CD1c-positive myeloid dendritic cell (primary cell): ENCODE measurements at regions not wholly inside any gene's neighbourhood (a gene's known extent, or its start where the extent isn't known, plus 50 kb on each side); places are given as distances from the start of the nearest gene placed in this dataset.

Source experiments
- DNase-seq: peaks from one replicate; pipeline ENCODE4 v3.0.0-alpha.2; 2016; ENCODE audit errors: extremely low spot score

DNA sequence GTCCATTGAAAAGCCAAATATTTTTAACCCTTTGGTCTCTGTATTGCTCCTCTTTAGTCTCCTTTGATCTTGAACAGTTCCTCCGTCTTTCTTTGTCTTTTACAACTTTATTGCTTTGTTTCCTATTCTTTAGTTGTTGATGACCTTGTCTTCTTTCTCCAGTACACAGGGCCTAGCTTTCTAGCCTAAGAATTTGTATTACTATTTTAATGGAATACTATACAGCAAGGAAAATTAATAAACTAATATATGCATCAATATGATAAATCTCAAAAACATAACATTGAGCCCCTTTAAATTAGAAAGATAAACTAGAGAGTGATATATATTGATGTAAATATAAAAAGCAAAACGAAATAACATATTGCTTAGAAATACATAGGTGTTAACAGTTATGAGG, 88.7 kb downstream of the NR1D2 start:
- DNase-seq: no peak

DNA sequence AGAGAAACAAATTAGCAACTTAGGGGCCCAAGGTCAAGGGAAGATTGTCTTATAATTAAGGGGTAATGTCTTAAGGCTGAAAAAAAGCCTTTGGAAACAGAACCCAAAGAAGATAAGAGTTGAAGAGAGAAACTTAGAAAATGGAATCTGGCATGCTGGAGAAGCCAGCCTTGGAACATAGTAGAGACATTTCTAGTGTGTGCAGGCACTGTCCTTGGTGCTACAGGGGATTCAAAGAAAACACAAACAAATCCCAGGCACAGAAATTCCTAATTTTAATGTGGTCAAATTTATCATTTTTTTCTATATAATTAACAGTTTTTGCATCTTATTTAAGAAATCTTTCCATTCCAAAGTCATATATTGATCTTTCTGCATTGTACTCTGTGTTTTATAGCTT, 89.4 kb downstream of the NR1D2 start:
- no peak for DNase-seq

DNA sequence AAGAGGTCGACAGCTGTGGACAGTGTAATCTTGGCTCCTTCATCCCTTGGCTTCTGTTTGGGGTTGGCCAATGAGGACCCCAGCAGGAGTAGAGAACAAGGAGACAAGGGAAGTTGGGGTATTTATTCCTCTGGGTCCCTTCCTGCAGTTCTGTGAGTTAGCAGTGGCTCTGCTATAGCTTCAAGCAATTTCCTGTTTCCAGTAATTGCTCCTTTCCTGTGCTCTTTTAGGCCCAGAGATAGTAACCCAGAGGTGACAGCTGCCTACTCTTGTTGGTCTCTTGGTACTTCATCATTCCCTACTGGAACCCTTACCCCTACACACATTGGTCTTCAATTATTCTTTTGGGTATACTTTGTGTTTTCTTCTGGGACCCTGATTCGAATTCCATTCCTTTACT, 92.9 kb downstream of the NR1D2 start:
- DNase-seq: no peak

DNA sequence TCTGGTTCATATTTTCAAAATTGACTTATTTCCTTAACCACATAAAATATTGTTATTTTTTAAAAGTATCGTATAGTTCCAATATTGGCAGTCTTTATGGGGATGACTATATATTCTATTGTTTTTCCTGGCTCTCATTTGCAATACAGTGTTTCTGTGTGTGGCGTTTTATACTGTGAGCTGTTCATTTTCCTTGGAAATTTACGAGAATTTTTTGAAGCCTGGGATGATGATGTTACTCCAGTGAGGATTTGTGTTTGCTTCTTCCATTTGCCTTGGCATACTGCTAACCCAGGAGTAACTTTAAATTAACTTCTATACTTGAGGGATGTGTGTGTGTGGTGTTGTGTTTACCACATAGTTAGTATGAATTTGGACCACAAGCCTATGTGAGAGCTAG, 95.2 kb downstream of the NR1D2 start:
- DNase-seq: no peak

DNA sequence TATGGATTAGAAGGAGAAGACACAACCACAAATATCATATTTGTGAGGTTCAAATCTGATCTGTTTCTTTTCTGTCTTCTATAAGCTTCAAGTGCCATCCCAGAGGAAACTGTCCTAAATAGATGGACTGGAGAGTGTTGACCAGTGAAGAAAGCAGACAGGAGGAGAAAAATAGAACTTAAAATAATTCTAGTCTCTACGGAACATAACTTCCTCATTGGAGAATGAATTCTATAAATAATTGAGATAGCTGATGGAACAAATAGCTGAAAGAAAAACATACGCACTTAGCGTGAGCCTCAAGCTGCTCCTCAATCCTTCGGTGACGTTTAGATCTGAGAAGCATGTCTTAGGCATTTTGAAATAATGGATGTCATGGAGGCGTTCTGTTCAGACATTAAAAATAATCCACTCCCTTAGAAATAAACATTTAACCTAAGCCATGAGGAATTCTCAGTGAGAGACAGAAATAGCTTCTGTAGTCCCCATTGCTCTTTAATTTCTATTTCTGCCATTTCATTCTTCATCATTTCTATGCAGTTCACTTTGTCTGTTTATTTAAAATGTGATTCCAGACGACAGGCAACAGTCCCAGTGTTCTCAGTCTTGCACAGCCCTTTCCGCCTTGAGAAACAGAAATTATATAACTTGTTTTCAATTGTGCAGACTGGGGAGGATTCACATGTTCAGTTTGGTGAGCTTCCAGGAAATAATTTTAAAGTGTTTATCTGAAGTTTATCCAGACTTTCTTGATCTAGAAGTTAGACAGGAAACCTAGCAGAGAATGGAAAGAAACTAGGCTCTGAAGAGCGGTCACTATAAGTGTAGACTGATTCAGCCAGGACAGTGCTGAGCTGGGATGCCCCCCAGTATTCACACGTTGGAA, 97.3 kb downstream of the NR1D2 start:
- no peak for DNase-seq

DNA sequence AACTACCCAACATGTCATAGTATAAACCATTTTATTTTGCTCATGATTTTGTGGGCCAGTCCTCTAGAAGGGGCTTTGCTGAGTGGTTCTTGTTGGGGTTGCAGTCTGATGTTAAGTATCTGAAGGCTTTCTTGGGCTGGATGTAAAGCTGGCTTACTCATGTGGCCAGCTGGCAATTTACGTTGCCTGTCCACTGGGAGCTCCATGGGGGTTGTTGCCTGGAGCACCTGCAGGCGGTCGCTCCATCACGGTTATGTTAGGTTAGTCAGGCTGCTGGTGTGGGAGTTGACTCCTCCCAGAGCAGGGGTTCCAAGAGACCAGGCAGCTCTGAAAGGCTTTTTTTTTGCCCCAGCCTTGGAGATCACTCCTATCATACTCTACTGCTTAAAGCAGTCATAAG, 98.1 kb downstream of the NR1D2 start:
- DNase-seq: no peak

DNA sequence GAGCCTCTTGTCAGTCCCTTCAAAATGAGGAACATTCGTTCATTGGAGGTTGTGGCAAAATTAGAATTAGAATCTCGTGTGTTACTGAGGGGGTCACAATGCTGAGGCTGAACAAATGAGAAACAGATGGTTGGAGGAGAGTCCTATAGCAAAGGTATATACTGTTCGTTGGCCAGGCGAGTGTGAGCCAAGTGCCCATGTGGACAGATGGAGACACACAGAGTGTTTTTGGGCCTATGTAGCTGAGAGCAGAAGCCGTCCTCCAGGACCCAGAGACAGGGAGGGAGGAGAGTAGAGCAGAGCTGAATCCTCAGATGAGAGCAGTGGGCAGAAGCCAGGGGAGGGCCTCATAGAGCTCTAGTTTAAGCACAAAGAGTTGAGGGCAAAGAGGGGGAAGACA, 98.9 kb downstream of the NR1D2 start:
- no peak for DNase-seq

DNA sequence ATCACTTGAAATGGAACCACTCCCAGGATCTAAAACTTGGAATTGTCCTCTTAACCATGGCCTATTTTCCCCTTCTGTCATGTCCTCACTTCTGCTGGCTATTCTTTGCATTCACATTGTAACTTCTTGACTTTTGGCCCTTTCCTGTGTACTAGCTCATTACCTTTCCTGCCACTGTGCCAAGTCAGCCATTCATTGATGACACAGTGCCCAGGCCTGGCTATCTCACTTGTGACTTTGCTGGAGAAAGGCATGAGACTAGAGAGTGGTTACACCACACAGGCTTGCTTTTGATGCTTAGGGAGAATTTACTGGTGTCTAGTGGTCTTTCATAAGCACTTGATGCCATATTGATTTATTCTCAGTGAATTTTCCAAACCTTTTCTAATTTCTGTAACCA, 101.1 kb downstream of the NR1D2 start:
- no peak for DNase-seq

DNA sequence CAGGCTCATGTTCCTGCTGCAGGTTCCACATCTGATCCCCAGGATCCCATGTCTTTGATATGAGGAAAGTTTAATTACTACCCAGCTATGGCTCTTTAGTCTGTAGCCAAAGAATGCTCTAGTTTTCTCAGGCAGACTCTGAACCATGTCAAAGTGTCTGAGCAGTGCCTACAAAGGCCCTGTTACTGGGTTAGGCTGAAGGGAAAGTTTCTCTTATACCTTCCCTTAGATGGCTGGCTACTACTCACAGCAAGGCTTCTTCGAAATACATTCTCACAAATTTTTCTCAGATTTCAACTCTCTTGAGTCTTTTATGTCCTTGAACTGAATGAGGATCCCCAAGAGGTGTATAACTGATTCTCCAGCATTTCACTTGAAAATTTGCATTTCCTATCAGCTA, 102.4 kb downstream of the NR1D2 start:
- no peak for DNase-seq

DNA sequence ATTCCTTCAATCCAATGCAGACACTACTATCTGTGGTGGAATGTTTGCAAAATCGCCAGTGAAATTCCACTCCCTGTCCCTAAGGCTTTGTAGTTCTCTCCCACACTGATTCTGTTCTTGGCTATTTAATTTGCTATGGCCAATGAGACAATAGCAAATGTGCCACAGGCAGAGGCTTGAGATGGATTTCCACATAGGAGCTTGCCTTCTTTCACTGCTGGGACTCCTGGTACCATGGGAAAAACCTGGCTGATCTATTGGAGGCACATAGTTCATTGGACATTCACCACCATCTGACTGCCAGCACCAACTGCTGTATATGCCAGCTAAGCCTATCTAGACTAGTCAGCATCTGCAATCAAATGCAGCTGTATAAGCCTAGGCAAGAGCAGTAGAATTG, 103.8 kb downstream of the NR1D2 start:
- DNase-seq: no peak

DNA sequence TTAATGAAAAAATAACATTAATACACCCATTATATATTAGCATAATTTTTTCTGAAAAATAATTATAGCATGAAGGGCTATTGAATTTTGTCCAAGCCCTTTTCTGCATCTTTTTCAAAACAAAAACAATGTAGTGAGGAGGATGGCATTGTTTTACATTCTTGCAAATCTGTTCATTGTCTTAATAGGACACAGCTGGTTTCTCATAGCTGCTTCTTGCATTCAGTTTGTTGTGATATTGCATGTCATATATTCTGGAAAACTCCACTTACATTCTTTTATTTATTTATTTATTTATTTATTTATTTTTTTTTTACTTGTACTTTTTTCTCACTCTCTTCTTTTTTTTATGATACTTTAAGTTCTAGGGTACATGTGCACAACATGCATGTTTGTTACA, 107.4 kb downstream of the NR1D2 start:
- DNase-seq: no peak

DNA sequence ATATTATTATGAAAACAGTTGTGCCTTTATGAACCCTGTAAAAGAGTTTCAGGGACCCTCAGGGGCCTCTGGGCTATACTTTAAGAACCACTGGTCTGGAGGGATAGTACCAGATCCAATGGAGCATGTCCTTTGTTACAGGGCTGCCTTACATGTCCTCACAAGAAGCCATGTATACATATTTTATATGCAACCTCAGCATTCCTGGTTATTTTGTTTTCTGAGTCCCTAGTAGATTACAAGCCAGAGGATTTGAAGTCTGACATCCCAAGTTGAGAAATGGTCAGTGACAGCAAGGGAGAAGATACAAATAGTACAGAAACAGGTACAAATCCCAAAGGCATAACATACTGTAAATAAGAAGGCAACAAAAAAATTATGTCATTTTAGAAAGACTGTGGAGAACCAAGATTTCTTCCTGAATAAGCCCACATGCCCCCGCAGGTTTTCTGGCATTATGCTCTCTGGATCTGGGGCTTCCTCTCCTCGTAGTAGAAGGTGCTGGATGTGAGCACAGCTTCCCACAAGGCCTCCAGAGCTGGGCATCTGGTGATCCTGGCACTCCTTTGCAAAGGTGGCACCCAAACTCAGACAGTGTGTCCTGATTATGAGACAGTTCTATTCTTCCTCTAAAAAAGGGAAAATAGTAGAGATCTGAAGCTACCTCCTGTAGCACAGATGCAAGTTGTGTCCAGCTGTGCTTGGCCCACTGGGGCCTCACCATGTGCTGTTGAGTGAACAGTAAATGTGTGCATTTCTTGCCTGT, 114.0 kb downstream of the NR1D2 start:
- DNase-seq: no peak

DNA sequence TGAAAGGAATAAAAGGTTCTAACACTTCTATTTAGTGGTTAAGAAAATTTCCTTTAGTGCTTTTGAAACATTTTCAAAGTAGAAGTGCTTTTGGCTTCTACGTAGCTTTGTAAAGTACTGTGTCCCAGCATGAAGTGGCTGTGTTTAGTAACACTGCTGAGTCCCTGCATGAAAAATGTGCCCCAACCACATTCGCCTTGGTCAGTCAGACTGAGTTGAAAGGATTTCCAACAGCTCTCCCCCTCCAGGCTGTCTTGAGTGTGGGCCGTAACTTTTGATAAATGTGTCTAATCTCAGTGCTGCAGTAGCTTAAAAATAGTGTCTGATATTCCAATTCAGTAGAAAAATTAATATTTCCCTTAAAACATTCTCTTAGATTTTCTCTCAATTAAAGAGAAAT, 115.0 kb downstream of the NR1D2 start:
- DNase-seq: no peak

DNA sequence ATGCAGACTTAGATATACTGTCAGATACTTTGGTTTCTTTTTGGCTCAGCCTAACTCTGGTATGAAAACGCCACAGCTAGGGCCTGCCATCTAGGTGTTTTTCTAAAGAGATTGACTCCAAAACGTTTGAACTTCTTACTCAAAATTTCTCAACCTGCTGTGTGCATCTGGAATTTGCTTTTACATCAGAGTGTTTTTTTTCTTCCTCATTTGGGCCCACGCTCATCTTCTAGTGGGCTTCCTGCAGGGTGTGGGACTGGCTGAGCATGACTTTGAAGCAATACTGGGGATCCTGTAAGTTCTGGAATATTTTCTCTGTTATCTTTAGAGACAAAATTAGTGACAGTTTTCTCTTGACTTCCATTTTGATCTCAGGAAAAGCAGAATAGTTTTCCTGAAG, 117.8 kb downstream of the NR1D2 start:
- DNase-seq: peak; percentile 20
